ENCODE measurements at regions not wholly inside any gene's neighbourhood (a gene's known extent, or its start where the extent isn't known, plus 50 kb on each side); places are given as distances from the start of the nearest gene placed in this dataset.

DNA sequence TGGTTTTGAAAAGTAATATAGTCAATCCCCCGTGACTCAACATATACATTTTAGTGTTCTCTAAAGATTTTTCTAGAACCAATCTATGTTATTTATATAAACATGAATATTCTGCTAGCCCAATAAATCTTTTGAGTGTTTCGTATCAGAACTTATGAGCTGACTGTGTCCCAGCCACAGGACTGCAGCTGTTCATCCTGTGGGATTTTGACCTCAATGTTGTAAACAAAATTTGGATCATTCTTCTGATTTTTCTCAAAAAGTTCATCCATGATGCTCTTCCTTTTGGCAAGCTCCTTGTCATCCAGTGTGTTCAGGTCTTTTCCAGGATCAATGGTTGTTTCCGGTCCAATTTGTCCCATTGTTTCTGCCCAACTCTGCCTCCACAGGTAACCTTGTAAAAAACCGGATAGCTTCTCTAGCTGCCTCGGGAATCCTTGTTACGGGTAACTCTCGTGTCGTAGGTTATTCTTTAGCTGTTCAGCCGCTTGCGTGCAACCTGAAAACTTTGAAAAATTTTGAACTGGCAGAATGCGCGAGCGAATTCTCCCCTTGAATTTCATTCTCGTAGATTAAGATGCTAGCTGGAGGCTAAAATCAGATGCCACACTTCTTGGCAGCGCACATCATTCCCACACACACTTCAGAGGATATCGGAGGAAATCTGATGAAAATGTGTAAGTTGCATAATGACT is 195.2 kb downstream of the SH3BP4 start:
- no peaks in the 10 kb centered on the region for H3K4me1 ChIP-seq (ENCODE audit: insufficient read depth)
- no peaks in the 10 kb centered on the region for H4K20me1 ChIP-seq (ENCODE audit: insufficient read depth, poor library complexity, severe bottlenecking)
- TF ChIP-seq EZH2phosphoT487 (IDR thresholded peaks at IDR 0.05; ENCODE audit: low read depth, severe bottlenecking, unreplicated experiment) = no peak
- TF ChIP-seq CTCF (IDR thresholded peaks at IDR 0.05; ENCODE audit: poor library complexity) = no peak
- no peak for TF ChIP-seq EZH2 (IDR thresholded peaks at IDR 0.05; ENCODE audit: borderline replicate concordance)
- H3K4me2 ChIP-seq = no peak overlapping the region
- no peak overlapping the region for H3K27ac ChIP-seq
- no peak overlapping the region for H2AFZ ChIP-seq
- H3K9me3 ChIP-seq (ENCODE audit: low read depth) = no peaks in the 10 kb centered on the region
- H3K4me3 ChIP-seq = no peak overlapping the region
- 92% methylated on average over 16 of the region's 16 CpGs for WGBS (ENCODE audit: low lambda C conversion rate, missing lambda C conversion rate)
- H3K36me3 ChIP-seq (replicated peaks; ENCODE audit: insufficient read depth, low read depth) = no peaks in the 10 kb centered on the region
- no peak for DNase-seq (ENCODE audit: low spot score)
- no peaks in the 10 kb centered on the region for H3K79me2 ChIP-seq
- peaks cover 3% of the 10 kb centered on the region for H3K27me3 ChIP-seq
- no peaks in the 10 kb centered on the region for H3K9me2 ChIP-seq (replicated peaks; ENCODE audit: insufficient read depth)

- H3K4me3 ChIP-seq = no peak overlapping the region
- no peaks in the 10 kb centered on the region for H3K9me3 ChIP-seq (ENCODE audit: low read depth)
- no peaks in the 10 kb centered on the region for H3K79me2 ChIP-seq
- H2AFZ ChIP-seq = no peak overlapping the region
- peaks cover 3% of the 10 kb centered on the region for H3K27me3 ChIP-seq
- WGBS (ENCODE audit: low lambda C conversion rate, missing lambda C conversion rate) = 82% methylated on average over 7 of the region's 7 CpGs
- H3K4me1 ChIP-seq (ENCODE audit: insufficient read depth) = no peaks in the 10 kb centered on the region
- no peak overlapping the region for H3K4me2 ChIP-seq
- H4K20me1 ChIP-seq (ENCODE audit: insufficient read depth, poor library complexity, severe bottlenecking) = no peaks in the 10 kb centered on the region
- H3K9me2 ChIP-seq (replicated peaks; ENCODE audit: insufficient read depth) = no peaks in the 10 kb centered on the region
- H3K36me3 ChIP-seq (replicated peaks; ENCODE audit: insufficient read depth, low read depth) = no peaks in the 10 kb centered on the region
- TF ChIP-seq CTCF (IDR thresholded peaks at IDR 0.05; ENCODE audit: poor library complexity) (no peak), EZH2 (IDR thresholded peaks at IDR 0.05; ENCODE audit: borderline replicate concordance) (no peak), EZH2phosphoT487 (IDR thresholded peaks at IDR 0.05; ENCODE audit: low read depth, severe bottlenecking, unreplicated experiment) (no peak)
- no peak for DNase-seq (ENCODE audit: low spot score)
- H3K27ac ChIP-seq = no peak overlapping the region
Measured at GRCh38 chr2:235148201-235149170, 196.7 kb downstream of the SH3BP4 start.

- no peak for DNase-seq (ENCODE audit: low spot score)
- H3K9me2 ChIP-seq (replicated peaks; ENCODE audit: insufficient read depth) = no peaks in the 10 kb centered on the region
- TF ChIP-seq CTCF (IDR thresholded peaks at IDR 0.05; ENCODE audit: poor library complexity) (no peak), EZH2phosphoT487 (IDR thresholded peaks at IDR 0.05; ENCODE audit: low read depth, severe bottlenecking, unreplicated experiment) (no peak), EZH2 (IDR thresholded peaks at IDR 0.05; ENCODE audit: borderline replicate concordance) (no peak)
- no peak overlapping the region for H3K4me3 ChIP-seq
- H3K27ac ChIP-seq = no peak overlapping the region
- no peaks in the 10 kb centered on the region for H3K4me1 ChIP-seq (ENCODE audit: insufficient read depth)
- H4K20me1 ChIP-seq (ENCODE audit: insufficient read depth, poor library complexity, severe bottlenecking) = no peaks in the 10 kb centered on the region
- peaks cover 3% of the 10 kb centered on the region for H3K27me3 ChIP-seq
- no peak overlapping the region for H3K4me2 ChIP-seq
- H3K9me3 ChIP-seq (ENCODE audit: low read depth) = no peaks in the 10 kb centered on the region
- WGBS (ENCODE audit: low lambda C conversion rate, missing lambda C conversion rate) = 75% methylated on average over 4 of the region's 4 CpGs
- no peaks in the 10 kb centered on the region for H3K36me3 ChIP-seq (replicated peaks; ENCODE audit: insufficient read depth, low read depth)
- H3K79me2 ChIP-seq = no peaks in the 10 kb centered on the region
- no peak overlapping the region for H2AFZ ChIP-seq
Measured at GRCh38 chr2:235149240-235149659, 197.4 kb downstream of the SH3BP4 start.

Data from hepatocyte (in vitro differentiated cells).